NCI-H1930 (cell line): ENCODE measurements at regions not wholly inside any gene's neighbourhood (a gene's known extent, or its start where the extent isn't known, plus 50 kb on each side); places are given as distances from the start of the nearest gene placed in this dataset.

Experiments used
- DNase-seq, 2 experiments: peaks; one replicate each; lab custom pipeline; 2025; lab: John Stamatoyannopoulos, UW

DNA sequence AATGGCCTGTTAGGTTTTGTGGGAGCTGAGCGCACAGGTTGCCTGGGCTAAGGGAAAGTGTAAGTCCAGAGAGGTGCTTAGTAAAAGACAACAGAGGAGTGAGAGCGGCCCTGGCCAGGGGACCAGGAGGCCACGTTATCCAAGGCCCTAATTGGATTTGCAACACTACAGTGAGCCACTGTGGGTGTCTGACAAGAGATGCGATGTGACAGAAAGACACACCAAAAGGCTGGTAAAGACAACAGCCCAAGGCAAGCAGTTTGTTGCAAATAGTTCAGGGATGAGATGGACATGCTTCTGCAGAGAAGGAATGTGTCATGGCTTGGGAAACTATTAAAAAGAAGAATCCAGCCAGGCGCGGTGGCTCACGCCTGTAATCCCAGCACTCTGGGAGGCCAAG is 162.7 kb upstream of the KIT start:
- no peak for DNase-seq

DNA sequence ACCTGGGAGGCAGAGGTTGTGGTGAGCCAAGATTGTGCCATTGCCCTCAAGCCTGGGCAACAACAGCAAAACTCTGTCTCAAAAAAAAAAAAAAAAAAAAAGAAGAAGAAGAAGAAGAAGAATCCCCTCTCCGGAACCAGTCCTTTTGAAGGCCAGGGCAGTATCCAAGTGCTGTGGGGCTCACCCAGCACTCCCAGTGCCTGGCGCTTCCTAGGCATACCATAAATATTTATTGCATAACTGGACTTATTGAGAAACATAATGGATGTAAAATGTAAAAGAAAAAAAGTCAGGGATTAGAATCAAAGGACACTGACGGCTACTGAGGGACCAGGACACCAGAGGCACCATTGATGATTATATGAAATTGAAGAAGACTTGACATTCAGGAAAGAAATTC is 162.1 kb upstream of the KIT start:
- DNase-seq, result no peak

DNA sequence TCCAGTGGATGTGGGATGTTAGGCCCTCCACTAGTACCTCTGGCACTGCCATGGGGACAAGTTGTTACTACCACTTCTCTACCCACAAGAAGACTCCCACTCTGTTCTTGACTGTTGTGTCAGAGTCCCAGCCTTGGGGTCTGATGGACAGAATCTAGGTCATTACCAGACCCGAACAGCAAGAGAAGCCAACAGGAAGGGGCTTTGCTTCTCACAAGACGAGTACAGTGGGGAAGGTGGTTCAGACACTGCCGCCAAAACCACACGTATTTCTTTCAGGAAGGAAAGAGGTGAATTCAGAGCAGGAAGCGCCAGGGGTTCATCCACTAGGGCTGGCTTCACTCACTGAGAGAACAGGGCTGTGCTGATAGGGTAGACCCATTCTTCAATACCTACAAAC is 161.3 kb upstream of the KIT start:
- no peak for DNase-seq

GRCh38 chr4:54497947-54498346 is 159.8 kb upstream of the KIT start:
- DNase-seq, result no peak

- DNase-seq, result no peak
Observed at GRCh38 chr4:54498661-54499111, 159.1 kb upstream of the KIT start.

GRCh38 chr4:54499308-54500074 is 158.3 kb upstream of the KIT start:
- DNase-seq, result no peak

DNA sequence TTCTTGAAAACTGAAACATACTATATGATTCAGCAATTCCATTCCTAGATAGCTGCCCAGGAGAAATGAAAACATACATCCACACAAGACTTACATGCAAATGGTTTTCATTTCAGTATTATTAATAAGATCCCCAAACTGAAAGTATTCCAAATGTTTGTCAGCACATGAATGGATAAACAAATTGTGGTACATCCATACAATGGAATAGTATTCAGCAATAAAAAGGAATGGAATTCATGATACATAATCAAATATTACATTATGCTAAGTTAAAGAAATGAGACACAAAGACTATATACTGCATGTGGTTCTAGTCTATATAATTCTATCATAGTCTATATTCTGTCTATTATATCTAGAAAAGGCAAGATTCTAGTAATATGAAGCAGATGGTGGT is 152.4 kb upstream of the KIT start:
- DNase-seq, result no peak

DNA sequence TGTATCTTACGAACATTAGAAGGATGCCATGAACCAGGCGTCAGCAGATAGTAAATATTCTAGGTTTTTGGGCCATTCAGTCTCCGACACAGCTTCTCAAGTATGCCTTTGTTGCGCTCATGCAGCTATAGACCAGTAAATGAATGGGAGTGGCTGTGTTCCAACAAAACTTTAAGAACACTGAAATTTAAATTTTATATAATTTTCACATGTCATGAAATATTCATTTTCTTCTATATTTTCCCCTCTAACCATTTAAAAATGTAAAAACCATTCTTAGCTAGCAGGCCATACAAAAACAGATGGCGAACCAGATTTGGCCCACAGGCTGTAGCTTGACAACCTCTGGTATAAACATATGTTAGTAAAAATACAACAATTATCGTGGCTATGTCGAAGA is 151.8 kb upstream of the KIT start:
- no peak for DNase-seq

GRCh38 chr4:54509057-54509456 is 148.7 kb upstream of the KIT start:
- no peak for DNase-seq

GRCh38 chr4:54513204-54513603 is 144.6 kb upstream of the KIT start:
- DNase-seq, result no peak

- no peak for DNase-seq
Observed at GRCh38 chr4:54513741-54514140, 144.0 kb upstream of the KIT start.

GRCh38 chr4:54516556-54517215 is 141.1 kb upstream of the KIT start:
- no peak for DNase-seq

GRCh38 chr4:54517781-54518444 is 139.8 kb upstream of the KIT start:
- DNase-seq, result no peak

DNA sequence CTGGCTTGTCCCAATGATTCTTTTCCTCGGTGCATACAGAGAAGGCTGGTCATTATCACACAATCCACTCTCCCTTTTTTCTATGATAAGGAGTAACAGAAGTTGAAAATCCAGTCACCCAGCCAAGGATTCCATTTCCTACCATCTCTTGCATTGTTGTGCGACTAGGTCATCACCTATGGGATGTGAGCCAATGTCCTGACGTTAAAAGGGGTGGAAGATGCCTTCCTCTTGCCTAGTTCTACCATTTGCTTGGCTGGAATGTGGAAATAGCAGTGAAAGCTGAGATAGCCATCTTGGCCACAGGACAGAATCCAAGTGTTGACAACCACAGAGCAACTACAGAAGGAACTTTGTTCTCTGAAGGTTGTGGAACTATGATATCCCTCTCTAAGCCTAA is 132.2 kb upstream of the KIT start:
- no peak for DNase-seq

DNA sequence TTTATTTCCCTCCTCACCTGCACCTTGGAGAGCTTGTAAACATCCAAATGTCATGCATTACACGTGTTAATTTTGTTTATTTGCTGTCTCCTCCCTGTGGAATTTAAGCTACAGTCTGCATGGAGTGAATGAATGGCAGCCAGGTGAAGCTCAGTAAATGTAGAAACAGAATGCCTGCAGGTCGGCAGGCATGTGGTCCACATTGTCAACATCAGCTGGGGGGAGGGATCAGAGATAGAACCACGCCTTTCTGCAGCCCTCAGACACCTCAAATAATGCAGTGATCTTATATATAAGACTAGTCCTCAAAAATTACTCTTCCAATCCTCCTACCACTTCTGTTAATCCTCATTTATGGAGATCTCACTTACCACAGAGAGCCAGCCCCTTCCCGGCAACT is 131.2 kb upstream of the KIT start:
- no peak for DNase-seq

DNA sequence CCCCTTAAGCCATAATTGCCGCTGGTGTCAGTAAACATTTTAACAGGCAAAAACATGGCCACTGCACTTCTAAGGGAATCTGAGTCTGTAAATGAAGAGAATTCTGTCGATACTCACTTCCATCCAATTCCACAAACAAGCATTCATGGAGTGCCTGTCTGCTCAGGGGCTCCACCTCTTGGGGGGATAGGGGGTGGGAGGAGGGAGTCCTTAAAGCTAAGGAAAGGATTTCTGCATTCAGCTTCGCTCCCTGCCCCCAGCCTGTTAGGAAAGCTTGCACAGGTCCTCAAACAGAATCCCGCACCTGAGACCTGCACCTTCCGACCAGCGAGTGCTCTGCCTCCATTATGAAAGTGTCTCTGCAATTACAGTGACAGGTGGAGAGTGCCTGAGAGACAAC is 130.2 kb upstream of the KIT start:
- DNase-seq, result no peak

DNA sequence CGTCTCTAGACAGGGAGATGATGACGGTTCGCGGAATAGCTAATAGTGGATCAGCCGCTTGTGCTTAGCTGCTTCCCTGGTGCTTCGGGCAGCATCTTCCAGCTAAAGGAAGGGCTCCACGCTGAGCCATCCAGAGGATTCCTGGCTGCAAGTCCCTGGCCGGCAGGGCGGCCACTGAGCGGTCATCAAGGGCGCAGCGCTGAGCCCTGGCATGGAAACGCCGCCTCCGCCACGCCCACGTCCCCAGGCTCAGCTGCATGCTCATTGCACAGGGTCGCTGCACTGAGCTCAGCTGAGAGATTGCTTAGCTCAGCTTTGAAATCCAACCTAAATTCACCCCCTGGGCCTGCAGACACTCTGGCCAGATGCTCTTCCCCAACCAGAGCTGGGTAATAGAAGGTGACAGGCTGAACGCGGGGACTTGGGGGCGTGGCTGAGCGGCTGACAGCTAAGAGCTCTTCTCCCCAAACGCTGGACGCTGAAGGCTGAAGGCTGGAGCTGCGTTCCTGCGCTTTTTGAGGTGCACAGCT is 118.2 kb upstream of the KIT start:
- peak; percentile 96 to 98 for DNase-seq

- DNase-seq, result no peak
Observed at GRCh38 chr4:54540931-54541330, 116.8 kb upstream of the KIT start.

- DNase-seq, result no peak
Observed at GRCh38 chr4:54541426-54542118, 116.2 kb upstream of the KIT start.

DNA sequence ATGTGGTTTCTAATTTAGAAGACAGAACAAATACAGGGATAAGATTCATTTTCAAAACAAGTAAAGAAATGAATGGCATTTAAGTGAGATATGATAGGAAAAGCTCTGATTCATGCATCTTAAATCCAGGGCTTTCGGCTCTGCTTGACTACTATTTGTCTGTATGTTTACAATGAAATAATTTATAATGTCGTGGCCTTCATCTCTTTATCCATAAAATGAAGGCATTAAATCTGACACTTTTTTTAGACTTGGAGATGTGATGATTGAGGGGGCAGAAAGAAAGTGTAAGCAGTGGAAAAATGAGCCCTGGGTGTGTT is 115.7 kb upstream of the KIT start:
- no peak for DNase-seq

DNA sequence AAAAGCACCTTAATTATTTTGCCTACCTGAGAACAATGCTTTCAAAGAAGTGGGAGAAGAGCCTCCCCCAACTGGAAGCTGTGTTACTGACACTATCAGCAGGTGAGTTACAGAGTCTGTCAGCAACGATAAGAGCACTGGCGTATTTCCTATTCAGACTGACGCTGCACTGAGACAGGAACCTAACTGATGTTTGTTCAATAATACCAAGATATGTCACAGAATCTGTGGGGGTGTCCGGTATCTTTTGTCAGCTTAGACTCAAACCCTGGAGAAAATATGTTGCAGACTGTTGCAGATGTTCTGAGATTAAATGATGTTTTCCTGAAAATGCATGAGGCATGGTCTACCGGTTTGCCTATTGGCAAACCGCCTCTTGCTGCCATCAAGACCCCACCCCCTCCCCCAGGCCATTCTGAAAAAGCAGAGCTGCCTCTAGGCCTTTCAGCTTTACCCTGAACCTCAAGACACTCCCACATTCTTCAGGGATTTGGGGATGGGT is 115.2 kb upstream of the KIT start:
- no peak for DNase-seq

- no peak for DNase-seq
Observed at GRCh38 chr4:54543088-54543795, 114.5 kb upstream of the KIT start.
